OCI-LY1 (cell line): ENCODE measurements at regions not wholly inside any gene's neighbourhood (a gene's known extent, or its start where the extent isn't known, plus 50 kb on each side); places are given as distances from the start of the nearest gene placed in this dataset.

Experiments
- CTCF ChIP-seq: fragments of 200-600 bp; sonication (generic), shearing (Covaris generic); IDR thresholded peaks from 2 replicates; pipeline ENCODE4 v1.5.1; 2017; ENCODE audit warnings: mild to moderate bottlenecking, antibody characterized with exemption, low read length, moderate library complexity, mixed read lengths
- EZH2 ChIP-seq: fragments of 200-600 bp; sonication (generic), shearing (Covaris generic); IDR thresholded peaks from 2 replicates; pipeline ENCODE4 v1.8.0; 2017; ENCODE audit warnings: borderline replicate concordance, mixed run types, mild to moderate bottlenecking, antibody characterized with exemption, low read length, moderate library complexity, mixed read lengths

GRCh38 chr4:13109536-13109935 lies 374.6 kb downstream of the RAB28 start:
- TF ChIP-seq CTCF (no peak), EZH2 (no peak)
